WERI-Rb-1 (cell line): ENCODE measurements at regions not wholly inside any gene's neighbourhood (a gene's known extent, or its start where the extent isn't known, plus 50 kb on each side); places are given as distances from the start of the nearest gene placed in this dataset.

Source experiments
- DNase-seq: peaks from one replicate; pipeline ENCODE4 v3.0.0-alpha.2; 2020
- H3K27ac ChIP-seq: fragments of 250-450 bp; sonication (Bioruptor Pico); 2 replicates; pipeline ENCODE4 v1.5.1; 2020; ENCODE audit warnings: mild to moderate bottlenecking, moderate library complexity
- H3K27me3 ChIP-seq: fragments of 250-450 bp; sonication (Bioruptor Pico); 2 replicates; pipeline ENCODE4 v1.5.1; 2021; ENCODE audit warnings: mild to moderate bottlenecking, low read depth, moderate library complexity; ENCODE audit not compliant: insufficient read depth, severe bottlenecking
- H3K36me3 ChIP-seq: fragments of 250-450 bp; sonication (Bioruptor Pico); 2 replicates; pipeline ENCODE4 v1.5.1; 2020; ENCODE audit warnings: mild to moderate bottlenecking, moderate library complexity
- H3K4me3 ChIP-seq: 2 replicates; pipeline ENCODE4 v1.5.1; 2011; ENCODE audit warnings: low read depth, mild to moderate bottlenecking, control low read depth, low read length
- H3K9me3 ChIP-seq: fragments of 250-450 bp; sonication (Bioruptor Pico); 2 replicates; pipeline ENCODE4 v1.5.1; 2021; ENCODE audit warnings: mild to moderate bottlenecking, moderate library complexity; ENCODE audit not compliant: severe bottlenecking
- CTCF ChIP-seq: IDR thresholded peaks from 2 replicates; pipeline ENCODE4 v1.5.1; 2011; ENCODE audit warnings: low read depth, mild to moderate bottlenecking, control low read depth, inconsistent platforms, low read length

GRCh38 chr20:11581271-11581670, 336.4 kb upstream of the BTBD3 start:
- Histone ChIP-seq H3K36me3 (no peaks in the 10 kb centered on the region), H3K4me3 (no peak overlapping the region), H3K27me3 (no peaks in the 10 kb centered on the region), H3K9me3 (no peaks in the 10 kb centered on the region), H3K27ac (no peak overlapping the region)
- TF ChIP-seq CTCF, result no peak
- no peak for DNase-seq

GRCh38 chr20:11582060-11582459, 335.6 kb upstream of the BTBD3 start:
- DNase-seq, result no peak
- no peaks in the 10 kb centered on the region for H3K9me3 ChIP-seq
- no peak overlapping the region for H3K4me3 ChIP-seq
- no peaks in the 10 kb centered on the region for H3K36me3 ChIP-seq
- no peak for TF ChIP-seq CTCF
- H3K27ac ChIP-seq, result no peak overlapping the region
- no peaks in the 10 kb centered on the region for H3K27me3 ChIP-seq

GRCh38 chr20:11585752-11586352, 331.8 kb upstream of the BTBD3 start:
- Histone ChIP-seq H3K4me3 (no peak overlapping the region), H3K9me3 (no peaks in the 10 kb centered on the region), H3K36me3 (no peaks in the 10 kb centered on the region), H3K27me3 (no peaks in the 10 kb centered on the region), H3K27ac (no peak overlapping the region)
- DNase-seq, result no peak
- peak; percentile 30; the same call in 1 of the 2 replicates for TF ChIP-seq CTCF

GRCh38 chr20:11588875-11589274, 328.8 kb upstream of the BTBD3 start:
- Histone ChIP-seq H3K36me3 (no peaks in the 10 kb centered on the region), H3K9me3 (no peaks in the 10 kb centered on the region), H3K27ac (no peak overlapping the region), H3K4me3 (no peak overlapping the region), H3K27me3 (no peaks in the 10 kb centered on the region)
- no peak for DNase-seq
- TF ChIP-seq CTCF, result no peak

GRCh38 chr20:11591965-11592364, 325.7 kb upstream of the BTBD3 start:
- no peak overlapping the region for H3K4me3 ChIP-seq
- H3K9me3 ChIP-seq, result no peaks in the 10 kb centered on the region
- no peak overlapping the region for H3K27ac ChIP-seq
- TF ChIP-seq CTCF, result no peak
- no peaks in the 10 kb centered on the region for H3K36me3 ChIP-seq
- DNase-seq, result no peak
- no peaks in the 10 kb centered on the region for H3K27me3 ChIP-seq

- Histone ChIP-seq H3K27ac (no peak overlapping the region), H3K27me3 (no peaks in the 10 kb centered on the region), H3K36me3 (no peaks in the 10 kb centered on the region), H3K4me3 (no peak overlapping the region), H3K9me3 (no peaks in the 10 kb centered on the region)
- TF ChIP-seq CTCF, result no peak
- no peak for DNase-seq
Observed at GRCh38 chr20:11604339-11604738, 313.4 kb upstream of the BTBD3 start.
